ENCODE measurements at regions not wholly inside any gene's neighbourhood (a gene's known extent, or its start where the extent isn't known, plus 50 kb on each side); places are given as distances from the start of the nearest gene placed in this dataset.

- Histone ChIP-seq H3K4me1 (peaks cover 0 to 12% (median 0%) of the 10 kb centered on the region in 9 donors), H3K9me3 (no peaks in the 10 kb centered on the region), H3K27ac (no peak overlapping the region), H3K36me3 (no peaks in the 10 kb centered on the region), H3K27me3 (peaks cover 0 to 4% (median 0%) of the 10 kb centered on the region in 7 donors), H3K4me3 (no peak overlapping the region)
- ATAC-seq = no peak
- intact Hi-C loops (cut with DNase I) = no loop called here
- TF ChIP-seq CTCF (IDR thresholded peaks at IDR 0.05) = no peak
- DNase-seq = no peak
- WGBS, 2 donors = 23 to 34% methylated on average over 5 of the region's 5 CpGs
Measured at GRCh38 chr21:17438635-17439034, 74.2 kb upstream of the CXADR start.

- no peaks in the 10 kb centered on the region for H3K36me3 ChIP-seq
- no peak overlapping the region for H3K4me3 ChIP-seq
- 79 to 81% methylated on average over 3 of the region's 3 CpGs for WGBS, 2 donors
- no peaks in the 10 kb centered on the region for H3K9me3 ChIP-seq
- ATAC-seq = no peak
- H3K27me3 ChIP-seq = peaks cover 0 to 4% (median 0%) of the 10 kb centered on the region in 7 donors
- DNase-seq = no peak
- intact Hi-C loops (cut with DNase I) = no loop called here
- TF ChIP-seq CTCF (IDR thresholded peaks at IDR 0.05) = no peak
- peaks cover 0 to 12% (median 0%) of the 10 kb centered on the region in 9 donors for H3K4me1 ChIP-seq
- no peak overlapping the region for H3K27ac ChIP-seq
Measured at GRCh38 chr21:17440969-17441368, 71.9 kb upstream of the CXADR start.

GRCh38 chr21:17441370-17441769 lies 71.5 kb upstream of the CXADR start:
- Histone ChIP-seq H3K9me3 (no peaks in the 10 kb centered on the region), H3K4me1 (peaks cover 0 to 9% (median 0%) of the 10 kb centered on the region in 9 donors), H3K4me3 (no peak overlapping the region), H3K27ac (no peak overlapping the region), H3K27me3 (peaks cover 0 to 4% (median 0%) of the 10 kb centered on the region in 7 donors), H3K36me3 (no peaks in the 10 kb centered on the region)
- intact Hi-C loops (cut with DNase I) = no loop called here
- TF ChIP-seq CTCF (IDR thresholded peaks at IDR 0.05) = no peak
- ATAC-seq (no peak), DNase-seq (no peak)
- 92 to 93% methylated on average over 1 of the region's 1 CpG for WGBS, 2 donors

- H3K9me3 ChIP-seq = no peaks in the 10 kb centered on the region
- 66 to 82% methylated on average over 2 of the region's 2 CpGs for WGBS, 2 donors
- no peak for ATAC-seq
- H3K27me3 ChIP-seq = peaks cover 0 to 4% (median 0%) of the 10 kb centered on the region in 7 donors
- no peak overlapping the region for H3K4me3 ChIP-seq
- no peak for TF ChIP-seq CTCF (IDR thresholded peaks at IDR 0.05)
- H3K4me1 ChIP-seq = peaks cover 0 to 3% (median 0%) of the 10 kb centered on the region in 9 donors
- no peak for DNase-seq
- H3K27ac ChIP-seq = no peak overlapping the region
- H3K36me3 ChIP-seq = no peaks in the 10 kb centered on the region
- intact Hi-C loops (cut with DNase I) = no loop called here
Measured at GRCh38 chr21:17442165-17442564, 70.7 kb upstream of the CXADR start.
